ENCODE measurements at regions not wholly inside any gene's neighbourhood (a gene's known extent, or its start where the extent isn't known, plus 50 kb on each side); places are given as distances from the start of the nearest gene placed in this dataset.

DNA sequence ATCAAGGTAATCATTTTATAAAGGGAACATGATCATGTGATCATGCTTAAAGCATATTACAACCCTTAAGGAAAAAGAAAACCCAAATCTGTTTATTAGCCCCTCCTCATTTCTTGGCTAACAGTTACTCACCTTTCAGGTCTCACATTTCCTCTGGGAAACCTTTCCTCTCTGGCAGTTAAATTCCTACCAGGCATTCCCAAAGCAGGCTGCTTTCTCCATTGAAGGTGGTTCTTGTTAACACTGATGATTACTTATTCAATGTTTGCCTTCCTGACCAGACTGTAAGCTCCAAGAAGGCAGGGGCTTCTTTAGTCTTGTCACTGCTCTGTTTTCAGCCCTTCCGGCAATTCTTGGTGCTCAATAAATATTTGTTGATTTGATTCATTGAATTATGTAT lies 59.9 kb downstream of the PLK2 start:
- H3K4me1 ChIP-seq (ENCODE audit: insufficient read depth, low read length, severe bottlenecking): no peaks in the 10 kb centered on the region

DNA sequence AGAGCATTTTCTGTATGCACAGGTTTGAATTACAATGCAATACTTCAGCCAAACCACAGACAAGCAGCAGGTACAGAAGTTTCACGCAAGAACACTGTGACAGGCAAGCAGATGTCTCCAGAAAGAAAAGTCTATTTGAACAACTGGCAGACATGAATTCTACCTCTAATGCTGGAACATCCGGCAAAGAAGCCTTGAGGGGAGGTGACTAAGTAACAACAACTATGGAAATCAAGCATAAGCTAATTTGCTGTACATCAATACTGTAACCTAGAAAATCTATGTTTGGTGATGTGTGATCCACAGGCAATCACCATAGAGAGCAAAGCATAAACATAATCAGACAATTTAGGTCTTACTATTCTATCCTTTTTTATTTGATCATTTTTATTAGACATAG lies 65.5 kb downstream of the PLK2 start:
- Histone ChIP-seq H4K20me1 (ENCODE audit: insufficient read depth, low read length) (no peaks in the 10 kb centered on the region), H3K27ac (ENCODE audit: low read depth, low read length, poor library complexity, severe bottlenecking) (no peak overlapping the region), H3K4me3 (ENCODE audit: low read depth, low read length, poor library complexity, severe bottlenecking) (no peak overlapping the region), H3K9me3 (ENCODE audit: low read length) (no peaks in the 10 kb centered on the region), H3K79me2 (ENCODE audit: insufficient read depth, low read length) (no peaks in the 10 kb centered on the region), H2AFZ (ENCODE audit: low read length) (no peak overlapping the region), H3K4me2 (ENCODE audit: low read length) (no peak overlapping the region), H3K9me2 (ENCODE audit: low read depth, low read length) (no peaks in the 10 kb centered on the region), H3K4me1 (ENCODE audit: insufficient read depth, low read length, severe bottlenecking) (no peaks in the 10 kb centered on the region), H3K36me3 (ENCODE audit: insufficient read depth, low read length) (no peaks in the 10 kb centered on the region), H3F3A (ENCODE audit: insufficient read depth, low read length) (no peaks in the 10 kb centered on the region), H3K9ac (ENCODE audit: low read length) (no peak overlapping the region), H3K27me3 (ENCODE audit: insufficient read depth, low read length) (no peaks in the 10 kb centered on the region)
- TF ChIP-seq, protein P1, sequence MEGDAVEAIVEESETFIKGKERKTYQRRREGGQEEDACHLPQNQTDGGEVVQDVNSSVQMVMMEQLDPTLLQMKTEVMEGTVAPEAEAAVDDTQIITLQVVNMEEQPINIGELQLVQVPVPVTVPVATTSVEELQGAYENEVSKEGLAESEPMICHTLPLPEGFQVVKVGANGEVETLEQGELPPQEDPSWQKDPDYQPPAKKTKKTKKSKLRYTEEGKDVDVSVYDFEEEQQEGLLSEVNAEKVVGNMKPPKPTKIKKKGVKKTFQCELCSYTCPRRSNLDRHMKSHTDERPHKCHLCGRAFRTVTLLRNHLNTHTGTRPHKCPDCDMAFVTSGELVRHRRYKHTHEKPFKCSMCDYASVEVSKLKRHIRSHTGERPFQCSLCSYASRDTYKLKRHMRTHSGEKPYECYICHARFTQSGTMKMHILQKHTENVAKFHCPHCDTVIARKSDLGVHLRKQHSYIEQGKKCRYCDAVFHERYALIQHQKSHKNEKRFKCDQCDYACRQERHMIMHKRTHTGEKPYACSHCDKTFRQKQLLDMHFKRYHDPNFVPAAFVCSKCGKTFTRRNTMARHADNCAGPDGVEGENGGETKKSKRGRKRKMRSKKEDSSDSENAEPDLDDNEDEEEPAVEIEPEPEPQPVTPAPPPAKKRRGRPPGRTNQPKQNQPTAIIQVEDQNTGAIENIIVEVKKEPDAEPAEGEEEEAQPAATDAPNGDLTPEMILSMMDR (IDR thresholded peaks at IDR 0.05; ENCODE audit: low read length): no peak
- no peak for TF ChIP-seq EZH2 (IDR thresholded peaks at IDR 0.05; ENCODE audit: borderline replicate concordance, low read length)

More for the DNA sequence above, 59.9 kb downstream of the PLK2 start:
- no peak overlapping the region for H2AFZ ChIP-seq (ENCODE audit: low read length)
- H3K9me3 ChIP-seq (ENCODE audit: low read length): no peaks in the 10 kb centered on the region
- H4K20me1 ChIP-seq (ENCODE audit: insufficient read depth, low read length): no peaks in the 10 kb centered on the region
- no peak overlapping the region for H3K4me3 ChIP-seq (ENCODE audit: low read depth, low read length, poor library complexity, severe bottlenecking)
- no peak overlapping the region for H3K9ac ChIP-seq (ENCODE audit: low read length)
- H3K79me2 ChIP-seq (ENCODE audit: insufficient read depth, low read length): no peaks in the 10 kb centered on the region
- H3K9me2 ChIP-seq (ENCODE audit: low read depth, low read length): no peaks in the 10 kb centered on the region
- no peaks in the 10 kb centered on the region for H3F3A ChIP-seq (ENCODE audit: insufficient read depth, low read length)
- no peak for TF ChIP-seq EZH2 (IDR thresholded peaks at IDR 0.05; ENCODE audit: borderline replicate concordance, low read length)
- H3K27ac ChIP-seq (ENCODE audit: low read depth, low read length, poor library complexity, severe bottlenecking): no peak overlapping the region
- H3K4me2 ChIP-seq (ENCODE audit: low read length): no peak overlapping the region
- no peaks in the 10 kb centered on the region for H3K36me3 ChIP-seq (ENCODE audit: insufficient read depth, low read length)
- no peaks in the 10 kb centered on the region for H3K27me3 ChIP-seq (ENCODE audit: insufficient read depth, low read length)

DNA sequence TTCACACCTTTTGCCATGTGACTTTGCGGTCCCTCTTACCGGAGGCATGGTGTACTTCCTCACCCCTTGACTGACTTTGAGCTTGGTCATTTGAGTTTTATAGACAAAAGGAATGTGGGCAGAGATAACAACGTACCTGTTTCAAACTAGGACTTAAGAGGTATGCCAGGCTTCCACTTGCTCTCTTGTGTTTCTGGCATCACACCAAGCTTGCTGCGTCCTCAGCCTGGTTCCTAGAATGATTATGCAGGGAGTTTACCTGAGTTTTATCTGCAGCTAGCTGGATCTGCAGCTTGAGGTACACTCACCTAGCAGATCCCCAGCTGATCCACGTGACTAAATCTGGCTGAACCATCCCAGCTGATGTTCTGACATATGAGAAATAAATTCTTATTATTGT lies 66.2 kb downstream of the PLK2 start:
- Histone ChIP-seq H3F3A (ENCODE audit: insufficient read depth, low read length) (no peaks in the 10 kb centered on the region), H3K9me3 (ENCODE audit: low read length) (no peaks in the 10 kb centered on the region), H2AFZ (ENCODE audit: low read length) (no peak overlapping the region), H3K9me2 (ENCODE audit: low read depth, low read length) (no peaks in the 10 kb centered on the region), H3K4me3 (ENCODE audit: low read depth, low read length, poor library complexity, severe bottlenecking) (no peak overlapping the region), H3K4me1 (ENCODE audit: insufficient read depth, low read length, severe bottlenecking) (no peaks in the 10 kb centered on the region), H3K79me2 (ENCODE audit: insufficient read depth, low read length) (no peaks in the 10 kb centered on the region), H3K4me2 (ENCODE audit: low read length) (no peak overlapping the region), H3K9ac (ENCODE audit: low read length) (no peak overlapping the region), H3K27me3 (ENCODE audit: insufficient read depth, low read length) (no peaks in the 10 kb centered on the region), H4K20me1 (ENCODE audit: insufficient read depth, low read length) (no peaks in the 10 kb centered on the region), H3K27ac (ENCODE audit: low read depth, low read length, poor library complexity, severe bottlenecking) (no peak overlapping the region), H3K36me3 (ENCODE audit: insufficient read depth, low read length) (no peaks in the 10 kb centered on the region)
- TF ChIP-seq EZH2 (IDR thresholded peaks at IDR 0.05; ENCODE audit: borderline replicate concordance, low read length): no peak
- TF ChIP-seq, protein P1 (IDR thresholded peaks at IDR 0.05; ENCODE audit: low read length): no peak

DNA sequence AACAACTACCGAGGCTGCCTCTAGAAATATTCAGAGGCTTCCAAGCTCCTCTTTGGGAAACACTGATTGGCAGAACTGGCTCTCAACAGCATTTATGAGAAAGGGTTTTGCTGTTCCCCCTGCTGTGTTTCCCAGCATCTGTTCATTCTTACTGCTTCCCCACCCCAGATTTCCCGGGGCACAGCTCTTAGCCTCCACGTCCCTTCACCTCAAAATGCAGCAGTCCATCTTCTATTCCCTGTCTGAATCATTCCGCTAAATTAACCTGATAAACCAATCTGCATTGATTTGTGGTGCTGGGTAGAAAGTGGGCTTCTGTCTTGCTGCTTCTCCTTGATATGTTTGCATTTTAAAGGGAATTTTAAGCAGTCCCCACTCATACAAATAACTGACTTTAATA lies 67.4 kb downstream of the PLK2 start:
- no peaks in the 10 kb centered on the region for H3K9me3 ChIP-seq (ENCODE audit: low read length)
- H3F3A ChIP-seq (ENCODE audit: insufficient read depth, low read length): no peaks in the 10 kb centered on the region
- no peak overlapping the region for H3K4me2 ChIP-seq (ENCODE audit: low read length)
- no peak overlapping the region for H3K27ac ChIP-seq (ENCODE audit: low read depth, low read length, poor library complexity, severe bottlenecking)
- H3K9ac ChIP-seq (ENCODE audit: low read length): no peak overlapping the region
- H4K20me1 ChIP-seq (ENCODE audit: insufficient read depth, low read length): no peaks in the 10 kb centered on the region
- no peaks in the 10 kb centered on the region for H3K9me2 ChIP-seq (ENCODE audit: low read depth, low read length)
- H3K36me3 ChIP-seq (ENCODE audit: insufficient read depth, low read length): no peaks in the 10 kb centered on the region
- TF ChIP-seq EZH2 (IDR thresholded peaks at IDR 0.05; ENCODE audit: borderline replicate concordance, low read length): no peak
- TF ChIP-seq, protein P1 (IDR thresholded peaks at IDR 0.05; ENCODE audit: low read length): no peak
- H3K4me3 ChIP-seq (ENCODE audit: low read depth, low read length, poor library complexity, severe bottlenecking): no peak overlapping the region
- H3K27me3 ChIP-seq (ENCODE audit: insufficient read depth, low read length): no peaks in the 10 kb centered on the region
- H3K79me2 ChIP-seq (ENCODE audit: insufficient read depth, low read length): no peaks in the 10 kb centered on the region
- no peak overlapping the region for H2AFZ ChIP-seq (ENCODE audit: low read length)
- no peaks in the 10 kb centered on the region for H3K4me1 ChIP-seq (ENCODE audit: insufficient read depth, low read length, severe bottlenecking)
